Neural cell (in vitro differentiated cells): ENCODE measurements at regions not wholly inside any gene's neighbourhood (a gene's known extent, or its start where the extent isn't known, plus 50 kb on each side); places are given as distances from the start of the nearest gene placed in this dataset.
A peak's percentile ranks its signal among the peaks of the same experiment; 100 is the strongest.

Experiments
- CTCF ChIP-seq: fragments of 450-650 bp; IDR thresholded peaks from 2 replicates; pipeline ENCODE4 v1.5.1; 2014; ENCODE audit warnings: antibody characterized with exemption, mild to moderate bottlenecking, moderate library complexity; ENCODE audit not compliant: poor library complexity, severe bottlenecking
- EP300 ChIP-seq: fragments of 450-650 bp; conservative IDR thresholded peaks from 2 replicates; pipeline ENCODE4 v1.6.1; 2014; ENCODE audit warnings: antibody characterized with exemption, mild to moderate bottlenecking, moderate library complexity; ENCODE audit not compliant: poor library complexity, severe bottlenecking
- EZH2 ChIP-seq: fragments of 200-600, 300-800 bp; shearing (Covaris generic), sonication (generic); IDR thresholded peaks from 2 replicates; pipeline ENCODE4 v1.6.1; 2014; ENCODE audit warnings: antibody characterized with exemption, low read length, borderline replicate concordance, mild to moderate bottlenecking; ENCODE audit not compliant: insufficient read depth, poor library complexity, severe bottlenecking
- MXI1 ChIP-seq: fragments of 450-650 bp; conservative IDR thresholded peaks from 2 replicates; pipeline ENCODE4 v1.6.1; 2014; ENCODE audit warnings: antibody characterized with exemption, mild to moderate bottlenecking; ENCODE audit not compliant: poor library complexity, severe bottlenecking
- RAD21 ChIP-seq: fragments of 450-650 bp; conservative IDR thresholded peaks from 2 replicates; pipeline ENCODE4 v1.6.1; 2014; ENCODE audit warnings: antibody characterized with exemption, mild to moderate bottlenecking, moderate library complexity
- REST ChIP-seq: IDR thresholded peaks from 2 replicates; pipeline ENCODE4 v1.6.1; 2012; ENCODE audit warnings: borderline replicate concordance
- TAF1 ChIP-seq: IDR thresholded peaks from 2 replicates; pipeline ENCODE4 v1.6.1; 2012; ENCODE audit warnings: low read depth

- TF ChIP-seq CTCF: no peak
- peak; percentile 28 for TF ChIP-seq EP300
- no peak for TF ChIP-seq EZH2
- no peak for TF ChIP-seq RAD21
- TF ChIP-seq REST: no peak
- no peak for TF ChIP-seq MXI1
- TF ChIP-seq TAF1: no peak
Observed at GRCh38 chr3:161576714-161577510, 80.3 kb downstream of the OTOL1 start.
